ENCODE measurements at regions not wholly inside any gene's neighbourhood (a gene's known extent, or its start where the extent isn't known, plus 50 kb on each side); places are given as distances from the start of the nearest gene placed in this dataset.

- Histone ChIP-seq H3K4me1 (replicated peaks in 1 of 2; ENCODE audit: control insufficient read depth in 2 of 2, insufficient read depth in 2 of 2, low read length in 2 of 2) (no peaks in the 10 kb centered on the region), H3K9me1 (ENCODE audit: control insufficient read depth, insufficient read depth, low read length) (no peaks in the 10 kb centered on the region), H3K79me2 (ENCODE audit: control insufficient read depth, insufficient read depth, low read length) (no peaks in the 10 kb centered on the region), H3K27ac (ENCODE audit: extremely low read depth, low read depth, low read length) (no peak overlapping the region), H3K9ac (ENCODE audit: insufficient read depth in 1 of 2, low read depth in 2 of 2, low read length in 2 of 2) (no peak overlapping the region), H3K36me3 (ENCODE audit: control insufficient read depth, insufficient read depth, low read length) (no peaks in the 10 kb centered on the region), H3K27me3 (ENCODE audit: control insufficient read depth in 2 of 2, insufficient read depth in 2 of 2, low read length in 2 of 2) (peaks cover 17 to 19% of the 10 kb centered on the region in 2 experiments), H3K4me3 (no peak overlapping the region), H3K4me2 (ENCODE audit: insufficient read depth, low read length) (no peak overlapping the region), H4K20me1 (replicated peaks; ENCODE audit: control insufficient read depth, insufficient read depth, low read length) (no peaks in the 10 kb centered on the region), H2AFZ (ENCODE audit: low read depth, low read length) (no peak overlapping the region), H3K9me3 (replicated peaks; ENCODE audit: control insufficient read depth, insufficient read depth, low read depth, low read length) (no peaks in the 10 kb centered on the region)
- BruUV-seq (replicated peaks) = no TSS peak
- peak; percentile 37; the same call in 2 of the 3 replicates for ATAC-seq
- CTCF ChIA-PET (ENCODE audit: low intra/inter-chr PET ratio) = no interaction called here
- in situ Hi-C loops (cut with MboI) (no loop called here), intact Hi-C loops (cut with micrococcal nuclease) (no loop called here)
- no peak for DNase-seq (ENCODE audit: extremely low read depth in 1 of 4, low spot score in 3 of 4)
- no peak for FAIRE-seq
- POLR2A ChIA-PET = no interaction called here
- 19% methylated on average over 5 of the region's 6 CpGs for WGBS (ENCODE audit: insufficient coverage, low coverage, missing lambda C conversion rate)
- no peak for TF ChIP-seq U2AF2 (optimal IDR thresholded peaks at IDR 0.05; ENCODE audit: low read depth, low read length)
- no peak for TF ChIP-seq REST (IDR thresholded peaks at IDR 0.05; ENCODE audit: borderline replicate concordance)
- no peak for TF ChIP-seq REST (CRISPR knock-in tag; IDR thresholded peaks at IDR 0.05; ENCODE audit: low read depth)
- TF ChIP-seq HES1 (IDR thresholded peaks at IDR 0.05; ENCODE audit: low read depth) = no peak
- no peak for TF ChIP-seq SMAD3 (CRISPR knock-in tag; conservative IDR thresholded peaks at IDR 0.05)
- no peak for TF ChIP-seq BHLHE40 (IDR thresholded peaks at IDR 0.05; ENCODE audit: low read length)
- no peak for TF ChIP-seq ZNF507 (tag; conservative IDR thresholded peaks at IDR 0.05)
- TF ChIP-seq ZKSCAN1 (IDR thresholded peaks at IDR 0.05; ENCODE audit: low read depth, low read length) = no peak
- no peak for TF ChIP-seq ZZZ3 (IDR thresholded peaks at IDR 0.05)
- TF ChIP-seq PRDM10 (IDR thresholded peaks at IDR 0.05; ENCODE audit: partially characterized antibody) = no peak
- TF ChIP-seq CEBPB (tag; IDR thresholded peaks at IDR 0.05) = no peak
- TF ChIP-seq PHF8 (IDR thresholded peaks at IDR 0.05; ENCODE audit: borderline replicate concordance, low read length) = no peak
Measured at GRCh38 chr10:28471652-28472050, 61.3 kb upstream of the WAC start.
